GM19372 (cell line): ENCODE measurements at regions not wholly inside any gene's neighbourhood (a gene's known extent, or its start where the extent isn't known, plus 50 kb on each side); places are given as distances from the start of the nearest gene placed in this dataset.

Source experiments
- ATAC-seq: cut with Tn5 transposase; IDR thresholded peaks from one replicate; pipeline ENCODE4 v1.9.1; 2021; ENCODE audit warnings: mild to moderate bottlenecking, low read depth, moderate library complexity; ENCODE audit not compliant: unreplicated experiment

GRCh38 chr2:220961143-220961860 lies 610.8 kb downstream of the EPHA4 start:
- ATAC-seq = no peak

GRCh38 chr2:220962556-220962955 lies 609.5 kb downstream of the EPHA4 start:
- ATAC-seq = no peak

- no peak for ATAC-seq
Observed at GRCh38 chr2:220963076-220963475, 609.0 kb downstream of the EPHA4 start.

GRCh38 chr2:220963930-220964329 lies 608.2 kb downstream of the EPHA4 start:
- no peak for ATAC-seq

- ATAC-seq = no peak
Observed at GRCh38 chr2:220966636-220967035, 605.5 kb downstream of the EPHA4 start.

GRCh38 chr2:220969348-220969747 lies 602.8 kb downstream of the EPHA4 start:
- ATAC-seq = no peak

GRCh38 chr2:220980966-220981675 lies 591.0 kb downstream of the EPHA4 start:
- ATAC-seq = no peak

GRCh38 chr2:220981926-220982325 lies 590.2 kb downstream of the EPHA4 start:
- no peak for ATAC-seq

- no peak for ATAC-seq
Observed at GRCh38 chr2:220985561-220985960, 586.5 kb downstream of the EPHA4 start.

GRCh38 chr2:220987839-220988238 lies 584.3 kb downstream of the EPHA4 start:
- no peak for ATAC-seq

GRCh38 chr2:220991972-220992371 lies 580.1 kb downstream of the EPHA4 start:
- no peak for ATAC-seq

- no peak for ATAC-seq
Observed at GRCh38 chr2:220994846-220995245, 577.3 kb downstream of the EPHA4 start.

- no peak for ATAC-seq
Observed at GRCh38 chr2:220995581-220995980, 576.5 kb downstream of the EPHA4 start.

GRCh38 chr2:220998156-220998555 lies 573.9 kb downstream of the EPHA4 start:
- ATAC-seq = no peak

GRCh38 chr2:220999356-220999755 lies 572.7 kb downstream of the EPHA4 start:
- no peak for ATAC-seq

- no peak for ATAC-seq
Observed at GRCh38 chr2:221001381-221001801, 570.7 kb downstream of the EPHA4 start.

GRCh38 chr2:221002101-221002685 lies 569.9 kb downstream of the EPHA4 start:
- no peak for ATAC-seq

- no peak for ATAC-seq
Observed at GRCh38 chr2:221005338-221005737, 566.8 kb downstream of the EPHA4 start.

- ATAC-seq = no peak
Observed at GRCh38 chr2:221006084-221006483, 566.0 kb downstream of the EPHA4 start.

- ATAC-seq = no peak
Observed at GRCh38 chr2:221016551-221016950, 555.6 kb downstream of the EPHA4 start.

GRCh38 chr2:221018262-221018661 lies 553.8 kb downstream of the EPHA4 start:
- no peak for ATAC-seq

GRCh38 chr2:221019668-221020067 lies 552.4 kb downstream of the EPHA4 start:
- ATAC-seq = no peak
